ENCODE measurements at regions not wholly inside any gene's neighbourhood (a gene's known extent, or its start where the extent isn't known, plus 50 kb on each side); places are given as distances from the start of the nearest gene placed in this dataset.
"Not testable (repeated sequence)": the region's sequence is repeated elsewhere in the genome, so short reads cannot be mapped to it uniquely, and the experiment has no call there.

GRCh38 chr21:21963911-21964310 is 965.7 kb downstream of the NCAM2 start:
- no peak overlapping the region for H3K27ac Mint-ChIP-seq
- CTCF ChIA-PET = no interaction called here
- no peak overlapping the region for H3K4me3 Mint-ChIP-seq
- H3K9me3 Mint-ChIP-seq = peaks cover 6% of the 10 kb centered on the region
- DNase-seq = no peak
- no peaks in the 10 kb centered on the region for H3K4me1 Mint-ChIP-seq
- H3K27me3 Mint-ChIP-seq = no peaks in the 10 kb centered on the region
- no peaks in the 10 kb centered on the region for H3K36me3 Mint-ChIP-seq

GRCh38 chr21:21968810-21969209 is 970.6 kb downstream of the NCAM2 start:
- CTCF ChIA-PET = no interaction called here
- no peaks in the 10 kb centered on the region for H3K4me1 Mint-ChIP-seq
- no peaks in the 10 kb centered on the region for H3K27me3 Mint-ChIP-seq
- no peak overlapping the region for H3K27ac Mint-ChIP-seq
- DNase-seq = no peak
- peaks cover 2% of the 10 kb centered on the region for H3K9me3 Mint-ChIP-seq
- no peak overlapping the region for H3K4me3 Mint-ChIP-seq
- no peaks in the 10 kb centered on the region for H3K36me3 Mint-ChIP-seq

DNA sequence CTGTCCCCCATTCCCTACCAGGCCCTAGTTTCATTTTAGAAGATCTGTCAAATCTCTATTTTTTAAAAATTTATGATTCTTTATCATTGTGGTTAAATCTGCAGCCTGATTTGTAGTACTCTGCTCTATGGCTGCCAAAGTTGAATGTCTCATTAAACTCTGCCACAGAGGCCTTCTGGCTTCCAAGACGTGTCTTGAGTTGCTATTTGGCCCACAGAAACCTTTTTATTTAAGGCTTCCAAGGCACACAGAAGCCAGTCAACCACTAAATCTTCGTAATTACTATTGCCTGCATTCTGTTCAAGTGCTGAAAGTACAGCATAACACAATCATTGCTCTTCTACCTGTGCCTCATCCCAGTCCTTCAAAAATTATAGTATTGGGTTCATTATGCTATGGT is 971.0 kb downstream of the NCAM2 start:
- H3K27me3 Mint-ChIP-seq = no peaks in the 10 kb centered on the region
- no peaks in the 10 kb centered on the region for H3K36me3 Mint-ChIP-seq
- no peak for DNase-seq
- H3K4me3 Mint-ChIP-seq = no peak overlapping the region
- no peak overlapping the region for H3K27ac Mint-ChIP-seq
- H3K4me1 Mint-ChIP-seq = no peaks in the 10 kb centered on the region
- peaks cover 2% of the 10 kb centered on the region for H3K9me3 Mint-ChIP-seq
- CTCF ChIA-PET = no interaction called here

- Mint-ChIP-seq H3K9me3 (no peaks in the 10 kb centered on the region), H3K27ac (no peak overlapping the region), H3K4me1 (no peaks in the 10 kb centered on the region), H3K36me3 (no peaks in the 10 kb centered on the region), H3K4me3 (no peak overlapping the region), H3K27me3 (no peaks in the 10 kb centered on the region)
- CTCF ChIA-PET = no interaction called here
- DNase-seq = no peak
These were observed 973.2 kb downstream of the NCAM2 start for GRCh38 chr21:21971384-21971783.

DNA sequence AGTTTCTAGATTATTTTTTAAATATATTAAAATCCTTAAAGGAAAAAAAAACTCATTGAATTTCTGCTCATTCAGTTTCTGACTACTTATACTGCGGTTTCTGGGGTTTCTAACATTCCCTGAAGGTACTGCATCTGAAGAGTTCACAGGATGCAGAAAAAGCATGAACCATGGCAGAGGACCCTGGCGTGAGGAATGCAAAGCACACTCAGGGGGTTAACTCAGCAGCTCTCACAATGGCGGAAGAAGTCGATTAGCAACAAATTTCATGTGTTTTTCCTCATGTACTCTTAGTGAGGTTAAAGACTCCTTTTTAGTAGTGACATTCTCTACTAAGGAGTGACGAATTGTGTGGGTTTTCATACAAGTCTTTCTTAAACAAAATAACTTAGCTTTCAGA is 975.6 kb downstream of the NCAM2 start:
- H3K27me3 Mint-ChIP-seq = no peaks in the 10 kb centered on the region

DNA sequence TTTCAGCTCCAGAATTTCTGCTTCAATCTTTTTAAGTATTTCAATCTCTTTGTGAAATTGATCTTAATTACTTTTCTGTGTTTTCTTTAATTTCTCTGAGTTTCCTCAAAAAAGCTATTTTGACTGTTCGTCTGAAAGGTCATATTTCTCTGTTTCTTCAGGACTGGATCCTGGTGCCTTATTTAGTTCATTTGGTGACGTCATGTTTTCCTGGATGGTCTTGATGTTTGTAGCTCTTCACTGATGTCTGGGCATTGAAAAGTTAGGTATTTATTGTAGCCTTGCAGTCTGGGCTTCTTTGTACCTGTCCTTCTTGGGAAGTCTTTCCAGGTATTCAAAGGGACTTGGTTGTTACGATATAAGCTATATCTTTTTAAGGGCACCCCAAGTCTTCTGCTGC is 998.7 kb downstream of the NCAM2 start:
- DNase-seq = no peak
- peaks cover 8% of the 10 kb centered on the region for H3K9me3 Mint-ChIP-seq
- H3K27me3 Mint-ChIP-seq = no peaks in the 10 kb centered on the region
- no peaks in the 10 kb centered on the region for H3K36me3 Mint-ChIP-seq
- no peaks in the 10 kb centered on the region for H3K4me1 Mint-ChIP-seq
- no peak overlapping the region for H3K27ac Mint-ChIP-seq
- CTCF ChIA-PET = no interaction called here
- H3K4me3 Mint-ChIP-seq = no peak overlapping the region

More for the DNA sequence above, 975.6 kb downstream of the NCAM2 start:
- Mint-ChIP-seq H3K4me1 (no peaks in the 10 kb centered on the region), H3K36me3 (no peaks in the 10 kb centered on the region), H3K9me3 (no peaks in the 10 kb centered on the region), H3K4me3 (no peak overlapping the region), H3K27ac (no peak overlapping the region)
- no peak for DNase-seq
- CTCF ChIA-PET = no interaction called here

DNA sequence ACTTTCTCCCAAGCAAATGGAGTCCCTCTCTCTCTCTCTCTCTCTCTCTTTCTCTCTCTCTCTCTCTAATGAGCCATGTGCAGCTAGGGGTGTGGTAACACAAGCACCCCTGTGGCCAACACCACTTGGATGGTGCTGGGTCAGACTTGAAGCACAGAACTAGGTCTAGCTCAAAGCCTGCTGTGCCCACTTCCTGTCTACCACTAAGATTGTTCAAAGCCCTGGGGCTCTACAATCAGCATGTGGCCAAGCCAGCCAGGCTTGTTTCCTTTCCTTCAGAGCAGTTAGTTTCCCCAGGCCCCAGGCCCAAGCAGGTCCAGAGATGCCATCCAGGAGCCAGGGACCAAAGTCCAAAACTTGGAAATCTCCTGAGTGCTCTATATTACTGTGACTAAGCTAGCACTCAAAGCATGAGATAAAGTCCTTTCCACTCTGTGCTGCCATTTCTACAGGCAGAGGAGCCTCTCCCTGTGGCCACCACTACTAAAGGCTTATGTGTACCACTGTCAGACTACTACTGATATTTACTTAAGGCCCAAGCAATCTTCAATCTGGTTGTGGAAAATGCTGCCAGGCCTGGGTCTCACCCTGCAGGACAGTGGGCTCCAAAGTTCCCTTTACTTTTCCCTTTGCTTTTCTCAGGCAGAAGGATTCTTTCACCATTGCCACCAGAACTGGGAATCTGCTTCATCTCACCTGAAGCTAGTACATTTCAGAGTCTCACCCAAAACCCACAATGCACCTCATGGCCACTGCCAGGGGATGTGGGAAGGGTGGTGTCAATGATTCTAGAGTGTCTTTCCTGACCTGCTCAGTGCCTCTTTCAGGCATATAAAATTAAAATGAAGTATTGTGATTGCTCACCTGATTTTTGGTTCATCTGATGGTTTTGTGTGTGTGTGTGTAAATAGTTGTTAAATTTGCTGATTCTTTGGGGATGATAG is 999.5 kb downstream of the NCAM2 start:
- no peak for DNase-seq
- H3K4me3 Mint-ChIP-seq = no peak overlapping the region
- CTCF ChIA-PET = no interaction called here
- H3K9me3 Mint-ChIP-seq = peaks cover 8% of the 10 kb centered on the region
- no peaks in the 10 kb centered on the region for H3K4me1 Mint-ChIP-seq
- no peak overlapping the region for H3K27ac Mint-ChIP-seq
- no peaks in the 10 kb centered on the region for H3K36me3 Mint-ChIP-seq
- H3K27me3 Mint-ChIP-seq = no peaks in the 10 kb centered on the region

- CTCF ChIA-PET = no interaction called here
- no peaks in the 10 kb centered on the region for H3K27me3 Mint-ChIP-seq
- peaks cover 11% of the 10 kb centered on the region for H3K9me3 Mint-ChIP-seq
- H3K4me3 Mint-ChIP-seq = no peak overlapping the region
- DNase-seq = no peak
- no peak overlapping the region for H3K27ac Mint-ChIP-seq
- no peaks in the 10 kb centered on the region for H3K36me3 Mint-ChIP-seq
- H3K4me1 Mint-ChIP-seq = no peaks in the 10 kb centered on the region
These were observed 1021.6 kb downstream of the NCAM2 start for GRCh38 chr21:22019766-22020165.

DNA sequence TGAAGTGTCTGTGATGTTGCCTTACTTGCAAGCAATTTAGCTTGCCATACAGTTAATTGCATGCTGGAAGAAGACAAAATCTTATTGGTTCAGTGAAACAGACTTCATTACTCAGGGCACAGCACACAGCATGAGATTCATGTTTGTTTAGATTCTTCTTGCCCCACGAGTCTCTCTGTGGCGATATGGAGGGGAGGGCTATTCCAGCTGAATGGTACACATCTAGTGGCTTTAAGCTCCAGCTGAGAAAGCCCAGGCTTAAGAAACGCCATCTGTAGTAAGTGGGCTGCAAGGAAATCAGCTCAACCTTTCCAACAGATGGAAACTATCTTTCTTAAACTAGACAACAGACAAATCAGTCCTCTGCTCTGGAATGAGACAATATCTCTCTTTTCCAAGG is 1022.0 kb downstream of the NCAM2 start:
- Mint-ChIP-seq H3K4me3 (no peak overlapping the region), H3K27me3 (no peaks in the 10 kb centered on the region), H3K36me3 (no peaks in the 10 kb centered on the region), H3K4me1 (no peaks in the 10 kb centered on the region), H3K9me3 (peaks cover 9% of the 10 kb centered on the region), H3K27ac (no peak overlapping the region)
- no peak for DNase-seq
- CTCF ChIA-PET = no interaction called here

DNA sequence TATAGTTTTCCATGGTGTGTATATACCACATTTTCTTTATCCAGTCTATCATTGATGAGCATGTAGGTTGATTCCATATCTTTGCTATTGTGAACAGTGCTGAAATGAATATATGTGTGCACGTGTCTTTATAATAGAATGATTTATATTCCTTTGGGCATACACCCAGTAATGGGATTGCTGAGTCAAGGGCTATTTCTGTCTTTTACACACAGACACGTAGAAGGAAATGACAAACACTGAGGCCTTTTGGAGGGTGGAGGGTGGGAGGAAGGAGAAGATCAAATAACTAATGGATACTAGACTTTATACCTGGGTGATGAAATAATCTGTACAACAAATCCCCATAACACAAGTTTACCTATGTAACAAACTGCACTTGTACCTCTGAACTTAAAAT is 1025.7 kb downstream of the NCAM2 start:
- CTCF ChIA-PET, H3K27me3 Mint-ChIP-seq, H3K4me1 Mint-ChIP-seq: not testable (repeated sequence)

GRCh38 chr21:22044431-22044830 is 1046.2 kb downstream of the NCAM2 start:
- H3K36me3 Mint-ChIP-seq = no peaks in the 10 kb centered on the region
- no peak overlapping the region for H3K27ac Mint-ChIP-seq
- DNase-seq = no peak
- H3K9me3 Mint-ChIP-seq = peaks cover 5% of the 10 kb centered on the region
- CTCF ChIA-PET = no interaction called here
- no peaks in the 10 kb centered on the region for H3K27me3 Mint-ChIP-seq
- no peaks in the 10 kb centered on the region for H3K4me1 Mint-ChIP-seq
- no peak overlapping the region for H3K4me3 Mint-ChIP-seq

More for the DNA sequence above, 1025.7 kb downstream of the NCAM2 start:
- not testable (repeated sequence) for H3K27ac Mint-ChIP-seq, H3K9me3 Mint-ChIP-seq, DNase-seq, H3K36me3 Mint-ChIP-seq, H3K4me3 Mint-ChIP-seq

- no peaks in the 10 kb centered on the region for H3K4me1 Mint-ChIP-seq
- CTCF ChIA-PET = no interaction called here
- H3K27me3 Mint-ChIP-seq = no peaks in the 10 kb centered on the region
- H3K9me3 Mint-ChIP-seq = no peaks in the 10 kb centered on the region
- DNase-seq = no peak
- no peak overlapping the region for H3K4me3 Mint-ChIP-seq
- H3K36me3 Mint-ChIP-seq = no peaks in the 10 kb centered on the region
- no peak overlapping the region for H3K27ac Mint-ChIP-seq
These were observed 1048.4 kb downstream of the NCAM2 start for GRCh38 chr21:22046576-22046975.

DNA sequence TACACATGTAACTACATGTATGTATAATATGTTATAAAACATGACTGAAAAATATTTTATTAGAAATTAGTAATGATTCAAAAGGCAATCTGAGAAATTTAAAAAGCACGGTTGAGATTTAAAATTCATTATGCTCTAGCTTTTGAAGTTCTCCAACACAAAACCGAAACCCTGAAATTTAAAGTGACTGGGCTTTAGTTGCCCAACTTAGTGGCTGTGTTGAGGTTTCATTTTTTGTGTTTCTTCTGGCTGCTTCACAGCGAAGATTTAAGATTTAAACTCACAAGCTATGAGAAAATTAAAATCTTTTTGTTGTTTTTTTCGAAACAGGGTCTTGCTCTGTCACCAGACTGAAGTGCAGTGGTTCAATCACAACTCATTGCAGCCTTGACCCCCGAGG is 1058.7 kb downstream of the NCAM2 start:
- Mint-ChIP-seq H3K4me3 (no peak overlapping the region), H3K9me3 (peaks cover 3% of the 10 kb centered on the region), H3K36me3 (no peaks in the 10 kb centered on the region), H3K27ac (no peak overlapping the region), H3K4me1 (no peaks in the 10 kb centered on the region), H3K27me3 (no peaks in the 10 kb centered on the region)
- DNase-seq = no peak
- CTCF ChIA-PET = no interaction called here

DNA sequence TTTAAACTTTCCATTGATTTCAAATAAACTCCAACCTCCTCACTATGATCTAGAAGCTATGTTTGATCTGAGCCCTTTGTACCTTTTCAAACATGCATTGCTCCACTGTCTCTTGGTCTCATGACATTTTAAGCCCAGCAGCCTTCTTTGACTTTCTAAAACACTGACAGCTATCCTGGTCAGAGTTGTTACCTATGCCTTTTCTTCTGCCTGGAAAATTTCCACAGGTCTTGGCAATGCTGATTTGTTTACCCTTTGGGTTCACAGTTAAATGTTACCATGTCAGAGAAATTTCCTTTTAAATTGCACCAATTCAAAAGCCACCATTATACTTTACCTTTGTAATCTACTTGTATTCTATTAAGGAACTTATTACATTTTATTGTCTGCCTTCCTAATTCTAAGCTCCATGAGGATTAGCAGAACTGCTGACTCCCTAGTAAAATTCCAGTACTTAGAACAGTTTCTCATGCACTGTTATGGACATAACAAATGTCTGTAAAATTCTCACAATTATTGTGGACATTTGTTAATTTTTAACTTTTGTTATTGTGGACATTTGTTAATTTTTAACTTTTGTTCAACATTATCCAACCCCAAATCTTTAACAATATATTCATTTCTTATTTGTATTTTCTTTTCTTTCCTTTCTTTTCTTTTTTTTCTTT is 1064.4 kb downstream of the NCAM2 start:
- no peaks in the 10 kb centered on the region for H3K27me3 Mint-ChIP-seq
- no peaks in the 10 kb centered on the region for H3K36me3 Mint-ChIP-seq
- CTCF ChIA-PET = no interaction called here
- no peak overlapping the region for H3K27ac Mint-ChIP-seq
- no peaks in the 10 kb centered on the region for H3K4me1 Mint-ChIP-seq
- H3K9me3 Mint-ChIP-seq = peaks cover 3% of the 10 kb centered on the region
- DNase-seq = no peak
- H3K4me3 Mint-ChIP-seq = no peak overlapping the region

GRCh38 chr21:22063140-22063539 is 1064.9 kb downstream of the NCAM2 start:
- Mint-ChIP-seq H3K4me1 (no peaks in the 10 kb centered on the region), H3K27ac (no peak overlapping the region), H3K36me3 (no peaks in the 10 kb centered on the region), H3K4me3 (no peak overlapping the region), H3K27me3 (no peaks in the 10 kb centered on the region), H3K9me3 (peaks cover 3% of the 10 kb centered on the region)
- DNase-seq = no peak
- CTCF ChIA-PET = no interaction called here

Data from activated naive CD4-positive, alpha-beta T cell treated with anti-CD3 and anti-CD28 coated beads, Interleukin-2, amount 10 ng/mL, durations not matched to agents 7 days and 5 days (primary cell).